Astrocyte (in vitro differentiated cells and primary cell): ENCODE measurements at regions not wholly inside any gene's neighbourhood (a gene's known extent, or its start where the extent isn't known, plus 50 kb on each side); places are given as distances from the start of the nearest gene placed in this dataset.

Source experiments
- DNase-seq: peaks from one replicate; pipeline ENCODE4 v3.0.0-alpha.2; 2010; ENCODE audit warnings: low read depth
- FAIRE-seq: peaks from 2 replicates; lab custom pipeline; 2011; peaks lifted over from hg19 to GRCh38; lab: Jason Lieb, UNC
- H2AFZ ChIP-seq: 2 replicates; pipeline ENCODE4 v1.6.0; 2012; ENCODE audit warnings: low read depth, low read length, inconsistent platforms
- H3K27ac ChIP-seq: 2 replicates; pipeline ENCODE4 v1.5.1; 2011; ENCODE audit warnings: low read depth, low read length, inconsistent platforms
- H3K27me3 ChIP-seq: 2 replicates; pipeline ENCODE4 v1.6.0; 2011; ENCODE audit warnings: low read length, inconsistent platforms; ENCODE audit not compliant: insufficient read depth
- H3K36me3 ChIP-seq: 2 replicates; pipeline ENCODE4 v1.5.1; 2011; ENCODE audit warnings: low read length, inconsistent platforms; ENCODE audit not compliant: insufficient read depth
- H3K4me1 ChIP-seq: 2 replicates; pipeline ENCODE4 v1.5.1; 2011; ENCODE audit warnings: low read length, inconsistent platforms; ENCODE audit not compliant: insufficient read depth
- H3K4me2 ChIP-seq: 2 replicates; pipeline ENCODE4 v1.6.0; 2012; ENCODE audit warnings: low read length, inconsistent platforms
- H3K4me3 ChIP-seq: 2 replicates; pipeline ENCODE4 v1.5.1; 2011; ENCODE audit warnings: low read depth, mild to moderate bottlenecking, low read length, inconsistent platforms; ENCODE audit not compliant: insufficient read depth
- H3K79me2 ChIP-seq: 2 replicates; pipeline ENCODE4 v1.6.0; 2012; ENCODE audit warnings: mild to moderate bottlenecking, low read length, inconsistent platforms; ENCODE audit not compliant: insufficient read depth
- H3K9ac ChIP-seq: 2 replicates; pipeline ENCODE4 v1.6.0; 2012; ENCODE audit warnings: mild to moderate bottlenecking, low read length, inconsistent platforms
- H3K9me3 ChIP-seq: 2 replicates; pipeline ENCODE4 v1.5.1; 2012; ENCODE audit warnings: low read depth, mild to moderate bottlenecking, low read length, inconsistent platforms; ENCODE audit not compliant: insufficient read depth
- H4K20me1 ChIP-seq: 2 replicates; pipeline ENCODE4 v1.6.0; 2012; ENCODE audit warnings: low read length, inconsistent platforms; ENCODE audit not compliant: insufficient read depth
- H3K27ac Mint-ChIP-seq: one replicate; pipeline ENCODE4 v1.8.0; 2021; ENCODE audit warnings: mild to moderate bottlenecking, mixed read lengths; ENCODE audit not compliant: unreplicated experiment
- H3K27me3 Mint-ChIP-seq: one replicate; pipeline ENCODE4 v1.8.0; 2021; ENCODE audit warnings: low read depth, mixed read lengths; ENCODE audit not compliant: unreplicated experiment
- H3K36me3 Mint-ChIP-seq: one replicate; pipeline ENCODE4 v1.8.0; 2021; ENCODE audit warnings: low read depth, mixed read lengths; ENCODE audit not compliant: unreplicated experiment
- H3K4me1 Mint-ChIP-seq: one replicate; pipeline ENCODE4 v1.8.0; 2021; ENCODE audit warnings: low read depth, mixed read lengths; ENCODE audit not compliant: unreplicated experiment
- H3K4me3 Mint-ChIP-seq: one replicate; pipeline ENCODE4 v1.8.0; 2021; ENCODE audit warnings: mild to moderate bottlenecking, moderate library complexity, mixed read lengths; ENCODE audit not compliant: unreplicated experiment
- H3K9me3 Mint-ChIP-seq: one replicate; pipeline ENCODE4 v1.8.0; 2021; ENCODE audit warnings: mild to moderate bottlenecking, mixed read lengths; ENCODE audit not compliant: unreplicated experiment
- CTCF ChIP-seq: IDR thresholded peaks from 2 replicates; pipeline ENCODE4 v1.5.1; 2011; ENCODE audit warnings: low read depth, mild to moderate bottlenecking, inconsistent platforms, low read length, moderate library complexity; ENCODE audit not compliant: insufficient read depth
- EZH2 ChIP-seq: IDR thresholded peaks from 2 replicates; pipeline ENCODE4 v1.6.1; 2012; ENCODE audit warnings: mild to moderate bottlenecking, low read length, inconsistent platforms; ENCODE audit not compliant: insufficient read depth

- H3K27ac ChIP-seq = no peak overlapping the region
- FAIRE-seq = no peak
- DNase-seq = no peak
- H3K36me3 ChIP-seq = no peaks in the 10 kb centered on the region
- H3K9ac ChIP-seq = no peak overlapping the region
- Mint-ChIP-seq H3K9me3 (no peaks in the 10 kb centered on the region), H3K4me1 (no peaks in the 10 kb centered on the region), H3K36me3 (no peaks in the 10 kb centered on the region), H3K27ac (no peak overlapping the region), H3K4me3 (no peak overlapping the region), H3K27me3 (no peaks in the 10 kb centered on the region)
- no peaks in the 10 kb centered on the region for H3K4me1 ChIP-seq
- no peak overlapping the region for H3K4me3 ChIP-seq
- H4K20me1 ChIP-seq = no peaks in the 10 kb centered on the region
- no peak overlapping the region for H3K4me2 ChIP-seq
- TF ChIP-seq CTCF = no peak
- no peak for TF ChIP-seq EZH2
- no peaks in the 10 kb centered on the region for H3K79me2 ChIP-seq
- H2AFZ ChIP-seq = no peak overlapping the region
- H3K9me3 ChIP-seq = no peaks in the 10 kb centered on the region
- H3K27me3 ChIP-seq = no peaks in the 10 kb centered on the region
These were observed 65.4 kb upstream of the PEX5L start for GRCh38 chr3:180102134-180102533.

GRCh38 chr3:180102604-180103003 is 65.9 kb upstream of the PEX5L start:
- no peaks in the 10 kb centered on the region for H3K4me1 Mint-ChIP-seq

More at GRCh38 chr3:180102604-180103003, 65.9 kb upstream of the PEX5L start:
- H3K27me3 Mint-ChIP-seq = no peaks in the 10 kb centered on the region
- no peaks in the 10 kb centered on the region for H3K9me3 ChIP-seq
- no peak for DNase-seq
- no peak overlapping the region for H3K4me3 ChIP-seq
- no peak overlapping the region for H3K9ac ChIP-seq
- FAIRE-seq = no peak
- no peaks in the 10 kb centered on the region for H3K79me2 ChIP-seq
- TF ChIP-seq EZH2 (no peak), CTCF (no peak)
- H3K4me1 ChIP-seq = no peaks in the 10 kb centered on the region
- no peak overlapping the region for H3K4me3 Mint-ChIP-seq
- H2AFZ ChIP-seq = no peak overlapping the region
- no peak overlapping the region for H3K27ac Mint-ChIP-seq
- no peak overlapping the region for H3K4me2 ChIP-seq
- H3K36me3 ChIP-seq = no peaks in the 10 kb centered on the region
- no peaks in the 10 kb centered on the region for H3K9me3 Mint-ChIP-seq
- H3K27me3 ChIP-seq = no peaks in the 10 kb centered on the region
- H3K36me3 Mint-ChIP-seq = no peaks in the 10 kb centered on the region
- no peak overlapping the region for H3K27ac ChIP-seq
- H4K20me1 ChIP-seq = no peaks in the 10 kb centered on the region
